ENCODE measurements at regions not wholly inside any gene's neighbourhood (a gene's known extent, or its start where the extent isn't known, plus 50 kb on each side); places are given as distances from the start of the nearest gene placed in this dataset.

GRCh38 chr4:81751531-81752289, 280.0 kb upstream of the RASGEF1B start:
- no peak overlapping the region for H2BK12ac ChIP-seq (ENCODE audit: low read depth, low read length)
- TF ChIP-seq KDM1A (IDR thresholded peaks at IDR 0.05; ENCODE audit: borderline replicate concordance, low read length) (no peak), RXRA (IDR thresholded peaks at IDR 0.05; ENCODE audit: insufficient read depth, low read depth, low read length) (no peak), HDAC6 (IDR thresholded peaks at IDR 0.05; ENCODE audit: low read depth, low read length) (no peak), JUND (IDR thresholded peaks at IDR 0.05; ENCODE audit: low read length) (no peak), BACH1 (IDR thresholded peaks at IDR 0.05; ENCODE audit: low read length) (no peak), SRF (IDR thresholded peaks at IDR 0.05; ENCODE audit: low read depth, low read length) (no peak)
- H2BK20ac ChIP-seq (ENCODE audit: low read length) = no peak overlapping the region
- WGBS, 2 experiments (ENCODE audit: extremely low coverage in 1 of 2, insufficient coverage in 1 of 2, insufficient read length in 1 of 2, insufficient replicate concordance in 2 of 2, low coverage in 1 of 2, low lambda C conversion rate in 2 of 2, missing lambda C conversion rate in 1 of 2) = 92% methylated on average over 6 of the region's 6 CpGs; no CpG with 5 or more reads in 1 of the 2 experiments
- no peaks in the 10 kb centered on the region for H3K36me3 ChIP-seq (ENCODE audit: control insufficient read depth in 2 of 4, insufficient read depth in 4 of 4, low read length in 3 of 4)
- H2BK15ac ChIP-seq (ENCODE audit: low read length) = no peak overlapping the region
- no peaks in the 10 kb centered on the region for H3K9me3 ChIP-seq (ENCODE audit: insufficient read depth in 2 of 2, low read depth in 1 of 2, low read length in 1 of 2)
- H3K23ac ChIP-seq (ENCODE audit: insufficient read length) = no peak overlapping the region
- H3K4ac ChIP-seq (replicated peaks; ENCODE audit: insufficient read length, low read depth, low read length) = no peak overlapping the region
- H2AK5ac ChIP-seq (ENCODE audit: low read depth, low read length) = no peak overlapping the region
- no peak overlapping the region for H4K8ac ChIP-seq (ENCODE audit: extremely low read depth, insufficient read depth, low read length)
- H4K5ac ChIP-seq (ENCODE audit: insufficient read length, low read depth, low read length) = no peak overlapping the region
- H2BK120ac ChIP-seq (replicated peaks; ENCODE audit: low read depth, low read length) = no peak overlapping the region
- no peak overlapping the region for H3K4me3 ChIP-seq (ENCODE audit: extremely low read depth in 1 of 4, insufficient read depth in 2 of 4, low read depth in 3 of 4, low read length in 4 of 4)
- FAIRE-seq = no peak
- H3K14ac ChIP-seq (ENCODE audit: insufficient read length) = no peak overlapping the region
- H3K23me2 ChIP-seq (ENCODE audit: low read depth, low read length) = no peaks in the 10 kb centered on the region
- no peak overlapping the region for H3K9ac ChIP-seq (replicated peaks in 1 of 4; ENCODE audit: extremely low read depth in 1 of 4, low read depth in 3 of 4, low read length in 3 of 4)
- H3K79me1 ChIP-seq (ENCODE audit: low read depth, low read length) = no peaks in the 10 kb centered on the region
- no peak overlapping the region for H2BK5ac ChIP-seq (ENCODE audit: low read depth, low read length)
- ChIA-PET POLR2A (ENCODE audit: partially characterized antibody) (no interaction called here), CTCF (ENCODE audit: partially characterized antibody) (no interaction called here)
- H3K4me2 ChIP-seq (ENCODE audit: insufficient read depth in 1 of 2, low read depth in 2 of 2, low read length in 2 of 2) = no peak overlapping the region
- no peak overlapping the region for H3K56ac ChIP-seq (replicated peaks; ENCODE audit: insufficient read length, low read depth, low read length)
- H3K27ac ChIP-seq (ENCODE audit: low read depth, low read length) = no peak overlapping the region
- no peaks in the 10 kb centered on the region for H3K79me2 ChIP-seq (ENCODE audit: control insufficient read depth in 1 of 2, insufficient read depth in 2 of 2, low read length in 2 of 2)
- H3K18ac ChIP-seq (ENCODE audit: extremely low read depth, low read length) = no peak overlapping the region
- no peak overlapping the region for H2AFZ ChIP-seq (ENCODE audit: low read length)
- H3K27me3 ChIP-seq (replicated peaks in 1 of 4; ENCODE audit: control insufficient read depth in 3 of 4, extremely low read depth in 1 of 4, insufficient read depth in 3 of 4, low read length in 3 of 4) = no peaks in the 10 kb centered on the region
- no peak overlapping the region for H4K91ac ChIP-seq (replicated peaks; ENCODE audit: insufficient read length, low read length)
- no peaks in the 10 kb centered on the region for H3K4me1 ChIP-seq (replicated peaks in 1 of 4; ENCODE audit: control insufficient read depth in 3 of 4, insufficient read depth in 4 of 4, low read length in 3 of 4)
- no peak for DNase-seq (ENCODE audit: low read depth in 1 of 2, low spot score in 2 of 2)
- no peaks in the 10 kb centered on the region for H4K20me1 ChIP-seq (replicated peaks in 1 of 2; ENCODE audit: control insufficient read depth in 1 of 2, insufficient read depth in 2 of 2, low read length in 2 of 2)

Measured in H1 (cell line).